RWPE1 (cell line): ENCODE measurements at regions not wholly inside any gene's neighbourhood (a gene's known extent, or its start where the extent isn't known, plus 50 kb on each side); places are given as distances from the start of the nearest gene placed in this dataset.

ENCODE experiments used
- CTCF ChIA-PET: fragments of 350-600 bp; sonication (Branson Sonifier 250); formaldehyde crosslinking; extraction: SDS; loops from one replicate; lab custom pipeline; 2021; lab: Yijun Ruan, JAX
- POLR2A ChIA-PET: fragments of 400-600 bp; formaldehyde crosslinking; extraction: SDS; loops from one replicate; lab custom pipeline; 2020; ENCODE audit warnings: antibody characterized with exemption; ENCODE audit not compliant: low non-redundant PET; lab: Yijun Ruan, JAX
- DNase-seq: peaks from one replicate; pipeline ENCODE4 v3.0.0; 2012; ENCODE audit warnings: low spot score
- H3K27ac ChIP-seq: fragments of 450-650 bp; 2 replicates; pipeline ENCODE4 v1.5.1; 2017
- CTCF ChIP-seq: fragments of 450-650 bp; conservative IDR thresholded peaks from 2 replicates; pipeline ENCODE4 v1.5.1; 2017; ENCODE audit warnings: low read depth, mild to moderate bottlenecking

- no peak overlapping the region for H3K27ac ChIP-seq
- CTCF ChIA-PET, result no interaction called here
- no peak for DNase-seq
- POLR2A ChIA-PET, result no interaction called here
- no peak for TF ChIP-seq CTCF
These were observed 92.6 kb upstream of the ARRDC4 start for GRCh38 chr15:97867870-97868269.

GRCh38 chr15:97868981-97869380, 91.5 kb upstream of the ARRDC4 start:
- H3K27ac ChIP-seq, result no peak overlapping the region

GRCh38 chr15:97870771-97871170, 89.7 kb upstream of the ARRDC4 start:
- no peak overlapping the region for H3K27ac ChIP-seq
- CTCF ChIA-PET, result no interaction called here
- POLR2A ChIA-PET, result no interaction called here
- TF ChIP-seq CTCF, result no peak
- DNase-seq, result no peak

More at GRCh38 chr15:97868981-97869380, 91.5 kb upstream of the ARRDC4 start:
- no peak for TF ChIP-seq CTCF
- no peak for DNase-seq
- CTCF ChIA-PET, result interaction anchor here (0.6 kb wide), 1 partner anchor 309 kb away, joined by 3 read pairs; no protein-coding TSS in a partner anchor
- POLR2A ChIA-PET, result no interaction called here

- CTCF ChIA-PET, result interaction anchor here (0.6 to 0.7 kb wide), 2 partner anchors 9 to 23 kb away, joined by 4 read pairs; no protein-coding TSS in a partner anchor
- H3K27ac ChIP-seq, result no peak overlapping the region
- POLR2A ChIA-PET, result no interaction called here
These were observed 86.4 kb upstream of the ARRDC4 start for GRCh38 chr15:97874139-97874538.

GRCh38 chr15:97875025-97875512, 85.4 kb upstream of the ARRDC4 start:
- no peak for TF ChIP-seq CTCF
- ChIA-PET CTCF (interaction anchor here (0.6 to 0.7 kb wide), 2 partner anchors 15 to 29 kb away, joined by 3 read pairs; no protein-coding TSS in a partner anchor), POLR2A (interaction anchor here (1.2 kb wide), 1 partner anchor 30 kb away, joined by 4 read pairs; no protein-coding TSS in a partner anchor)
- H3K27ac ChIP-seq, result peak overlapping the region; percentile 45
- peak; percentile 36 for DNase-seq

More at GRCh38 chr15:97874139-97874538, 86.4 kb upstream of the ARRDC4 start:
- no peak for DNase-seq
- TF ChIP-seq CTCF, result no peak

DNA sequence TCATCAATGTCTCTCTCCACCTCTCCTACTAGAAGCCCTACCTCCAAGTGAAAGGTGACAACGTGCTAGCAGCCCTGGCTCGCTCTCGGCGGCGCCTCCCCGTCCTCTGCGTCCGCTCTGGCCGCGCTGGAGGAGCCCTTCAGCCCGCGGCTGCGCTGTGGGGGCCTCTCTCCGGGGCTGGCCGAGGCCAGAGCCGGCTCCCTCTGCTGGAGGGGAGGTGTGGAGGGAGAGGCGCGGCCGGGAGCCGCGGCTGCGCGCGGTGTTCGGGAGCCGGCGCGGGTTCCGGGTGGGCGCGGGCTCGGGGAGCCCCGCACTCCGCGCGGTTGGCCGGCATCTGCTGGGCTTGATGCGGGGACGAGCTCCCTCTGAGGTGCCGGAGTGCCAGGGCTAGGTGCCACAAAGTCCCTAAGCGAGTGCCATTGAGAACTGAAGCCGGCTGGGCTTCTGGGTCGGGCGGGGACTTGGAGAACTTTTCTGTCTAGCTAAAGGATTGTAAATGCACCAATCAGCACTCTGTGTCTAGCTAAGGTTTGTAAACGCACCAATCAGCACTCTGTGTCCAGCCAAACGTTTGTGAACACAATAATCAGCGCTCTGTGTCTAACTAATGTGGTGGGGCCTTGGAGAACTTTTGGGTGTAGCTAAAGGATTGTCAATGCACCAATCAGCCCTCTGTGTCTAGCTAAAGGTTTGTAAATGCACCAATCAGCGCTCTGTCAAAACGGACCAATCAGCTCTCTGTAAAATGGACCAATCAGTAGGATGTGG, 84.8 kb upstream of the ARRDC4 start:
- DNase-seq, result peak; percentile 19
- peak; percentile 86 for TF ChIP-seq CTCF
- ChIA-PET POLR2A (interaction anchor here (1.2 kb wide), 1 partner anchor 31 kb away, joined by 4 read pairs; no protein-coding TSS in a partner anchor), CTCF (interaction anchor here (0.6 to 1.1 kb wide), 4 partner anchors 14 to 603 kb away, joined by 3 to 5 read pairs (median 3); no protein-coding TSS in a partner anchor)
- H3K27ac ChIP-seq, result peak overlapping the region; percentile 45
